T-helper 9 cell (primary cell): ENCODE measurements at regions not wholly inside any gene's neighbourhood (a gene's known extent, or its start where the extent isn't known, plus 50 kb on each side); places are given as distances from the start of the nearest gene placed in this dataset.

Experiments used
- DNase-seq: peaks from one replicate; pipeline ENCODE4 v3.0.0-alpha.2; 2020

DNA sequence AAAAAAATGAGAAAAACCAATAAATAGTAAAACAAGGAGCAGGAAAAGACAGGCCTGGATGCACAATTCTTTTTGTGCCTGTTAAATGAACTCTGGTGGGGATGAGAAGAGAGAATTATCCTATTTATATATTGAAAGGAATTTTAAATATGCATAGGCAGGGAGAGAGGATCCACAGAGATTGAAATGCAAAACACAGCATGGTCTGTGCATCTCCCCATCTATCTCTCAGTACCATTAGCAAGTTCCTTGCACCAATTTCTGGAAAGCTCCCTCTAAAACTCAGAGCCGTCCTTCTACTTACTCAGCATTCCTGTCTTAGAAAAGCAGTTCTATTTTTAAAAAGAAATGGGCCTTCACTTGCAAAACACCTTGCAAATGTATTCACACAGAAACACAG lies 502.3 kb upstream of the KLHL29 start:
- no peak for DNase-seq

DNA sequence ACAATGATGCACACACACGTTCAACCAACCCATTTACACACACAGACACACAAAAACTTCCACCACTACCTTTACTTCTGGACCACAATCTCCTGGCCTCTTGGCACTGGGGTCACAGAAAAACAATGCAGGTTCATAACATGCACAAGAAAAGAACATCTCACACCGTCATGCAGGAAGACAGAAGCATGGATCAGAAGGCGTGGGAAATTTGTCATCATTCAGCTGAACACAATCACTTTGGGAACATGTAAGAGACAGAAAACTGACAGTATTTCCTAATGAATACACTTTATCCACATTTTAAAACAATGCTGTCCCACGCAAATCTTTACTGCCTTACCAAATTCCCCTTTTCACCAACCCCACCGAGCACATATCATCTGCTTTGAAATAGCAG lies 501.9 kb upstream of the KLHL29 start:
- no peak for DNase-seq

DNA sequence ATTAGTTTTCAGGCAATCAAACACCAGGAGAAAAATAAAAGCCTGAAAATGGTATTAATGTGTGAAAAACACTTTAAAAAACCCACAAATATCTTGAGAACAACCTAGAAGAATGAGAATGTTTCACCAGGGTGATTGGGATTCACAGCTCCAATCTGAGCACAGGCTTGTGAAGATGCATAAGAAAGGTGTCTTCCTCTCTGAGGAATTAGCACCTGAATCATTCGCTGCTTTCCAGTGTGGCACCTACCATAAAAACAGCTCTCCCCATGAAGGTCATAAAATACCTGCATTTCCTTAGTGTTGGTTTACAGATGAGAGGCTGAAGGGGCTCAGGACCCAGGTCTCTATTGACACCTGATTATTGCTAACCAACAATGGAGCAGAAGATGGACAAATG lies 499.7 kb upstream of the KLHL29 start:
- DNase-seq = no peak

DNA sequence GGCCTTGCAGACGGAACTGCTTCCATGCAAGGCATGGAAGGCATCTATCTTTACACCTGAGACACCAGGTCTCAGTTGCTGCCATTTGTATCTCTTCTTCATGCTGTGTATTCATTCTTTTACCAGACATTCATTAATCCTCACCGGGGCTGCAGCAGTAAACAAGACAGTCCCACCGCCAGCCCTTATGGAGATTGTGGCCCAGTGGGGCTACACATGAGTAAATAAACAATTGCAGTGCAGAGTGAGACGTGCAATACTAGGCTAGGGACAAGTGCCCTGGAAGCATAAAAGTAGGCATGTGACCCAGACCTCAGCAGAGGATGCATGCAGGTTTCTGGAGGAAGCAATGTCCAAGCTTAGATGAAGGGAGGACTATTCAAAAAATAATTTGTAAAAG lies 497.6 kb upstream of the KLHL29 start:
- no peak for DNase-seq

DNA sequence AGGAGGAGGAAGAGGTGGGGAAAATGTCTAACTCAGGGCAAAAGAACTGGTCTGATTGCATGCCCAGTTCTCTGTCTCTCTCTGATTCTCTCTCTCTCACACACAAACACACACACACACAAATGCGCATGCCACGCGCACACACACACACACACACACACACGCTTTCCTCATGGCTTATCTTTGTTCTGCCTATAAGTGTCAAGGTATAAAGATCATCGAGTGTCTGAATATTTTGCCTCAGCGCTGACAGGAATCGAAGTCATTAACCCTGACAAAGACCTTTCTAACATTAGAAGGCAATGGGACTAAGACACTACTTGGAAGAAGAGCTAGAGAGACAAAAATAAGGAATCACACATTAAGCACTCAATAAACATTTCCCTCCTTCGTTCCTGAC lies 497.1 kb upstream of the KLHL29 start:
- no peak for DNase-seq

DNA sequence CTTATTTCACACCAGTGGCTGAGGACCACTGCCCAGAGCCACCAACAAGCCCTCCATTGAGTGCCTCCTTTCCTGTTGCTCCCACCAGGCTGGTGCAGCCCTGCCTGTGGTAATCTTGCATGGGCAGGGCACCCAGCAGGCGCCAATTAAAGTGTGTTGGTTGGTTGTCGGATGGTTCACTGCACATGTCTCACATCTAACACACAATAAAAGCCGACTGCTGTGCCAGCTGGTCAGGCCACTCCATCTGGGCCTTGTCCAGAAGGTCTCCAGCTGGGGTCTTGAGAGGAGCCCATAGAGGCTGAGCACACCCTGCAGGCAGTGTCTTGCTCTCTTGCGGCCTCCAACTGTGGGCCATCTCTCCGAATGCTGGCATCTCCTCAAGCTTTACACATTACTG lies 494.8 kb upstream of the KLHL29 start:
- no peak for DNase-seq

DNA sequence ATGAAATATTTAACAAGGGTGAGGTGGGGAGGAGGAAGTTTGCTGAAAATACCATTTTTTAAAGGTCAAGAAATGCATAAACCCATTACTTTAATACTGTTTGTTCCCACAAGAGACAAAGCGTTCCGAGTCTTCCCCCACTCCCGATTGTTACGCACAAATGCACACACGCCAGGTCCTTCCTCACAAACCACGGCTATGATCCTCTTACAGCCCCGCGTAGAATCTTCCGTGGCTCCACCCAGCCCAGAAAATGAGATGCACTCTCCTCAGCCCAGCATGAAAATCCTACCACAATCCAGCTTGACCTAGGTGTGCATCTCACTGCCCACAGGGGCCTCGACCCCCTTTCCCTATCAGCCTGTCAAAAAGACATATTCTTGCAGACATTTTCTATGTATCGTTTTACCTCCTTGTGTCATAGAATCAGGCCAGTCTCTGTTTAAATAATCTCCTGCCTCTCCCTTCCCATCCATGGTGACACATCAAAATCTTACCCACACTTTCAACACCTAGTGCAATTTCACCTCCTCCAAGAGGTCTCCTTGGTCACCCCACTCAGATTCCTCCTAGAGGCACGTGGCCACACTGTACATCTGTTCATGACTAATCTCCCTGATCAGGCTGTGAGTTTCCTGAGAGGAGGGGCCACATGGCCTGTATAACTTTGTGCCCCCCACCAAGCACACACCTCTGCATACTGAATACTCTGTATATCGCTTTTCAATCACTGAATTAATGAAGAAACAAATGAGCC lies 491.0 kb upstream of the KLHL29 start:
- no peak for DNase-seq

DNA sequence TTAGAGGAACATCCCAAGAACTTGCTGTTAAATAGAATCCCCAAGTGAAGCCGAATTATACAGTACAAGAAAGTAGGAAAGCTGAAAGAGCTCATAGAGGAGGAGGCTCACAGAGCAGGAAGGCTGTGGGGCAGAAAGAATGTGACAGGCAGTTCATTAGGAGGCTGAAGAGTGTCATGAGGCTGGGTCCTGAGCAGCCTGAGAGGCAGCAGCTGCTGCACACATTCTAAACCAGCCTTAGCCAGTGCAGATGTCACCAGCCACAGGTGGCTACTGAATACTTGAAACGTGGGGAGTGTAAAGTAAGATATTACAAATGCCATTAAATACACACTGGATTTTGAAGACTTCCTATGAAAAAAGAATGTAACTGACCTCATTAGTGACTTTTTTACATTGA lies 490.2 kb upstream of the KLHL29 start:
- no peak for DNase-seq

DNA sequence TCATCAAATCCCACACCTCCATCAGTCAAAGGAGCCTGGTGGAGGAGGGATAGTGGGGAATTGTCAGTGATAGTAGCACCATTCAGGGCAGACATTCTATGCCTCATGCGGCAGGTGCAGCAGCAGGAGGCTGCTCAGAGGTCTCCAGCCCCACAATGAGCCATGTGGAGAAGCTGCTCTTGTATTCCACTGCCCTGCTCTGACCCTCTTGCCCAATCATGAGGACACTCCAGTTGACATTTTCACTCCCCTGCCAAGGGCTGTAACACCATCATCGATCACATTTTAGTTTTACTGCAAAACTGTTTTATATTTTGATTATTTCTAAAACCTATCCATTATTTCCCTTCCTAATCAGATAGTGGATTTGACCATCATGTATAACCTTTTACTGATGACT lies 487.6 kb upstream of the KLHL29 start:
- no peak for DNase-seq

DNA sequence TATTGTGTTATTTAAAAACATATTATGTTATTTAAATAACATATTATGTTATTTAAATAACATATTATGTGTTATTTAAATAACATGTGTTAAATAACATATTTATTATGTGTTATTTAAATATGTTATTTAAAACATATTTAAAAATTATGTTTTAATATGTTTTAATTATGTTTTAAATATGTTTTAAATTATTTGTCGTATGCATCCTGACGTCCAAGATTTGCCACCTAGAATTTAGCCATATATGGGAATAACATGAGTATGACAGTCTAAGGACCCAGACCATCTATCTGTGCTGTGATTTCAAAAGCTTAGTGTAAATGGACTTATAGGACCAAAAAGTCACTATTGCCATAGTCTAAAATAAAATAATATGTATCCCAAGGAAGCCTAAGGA lies 484.3 kb upstream of the KLHL29 start:
- no peak for DNase-seq

DNA sequence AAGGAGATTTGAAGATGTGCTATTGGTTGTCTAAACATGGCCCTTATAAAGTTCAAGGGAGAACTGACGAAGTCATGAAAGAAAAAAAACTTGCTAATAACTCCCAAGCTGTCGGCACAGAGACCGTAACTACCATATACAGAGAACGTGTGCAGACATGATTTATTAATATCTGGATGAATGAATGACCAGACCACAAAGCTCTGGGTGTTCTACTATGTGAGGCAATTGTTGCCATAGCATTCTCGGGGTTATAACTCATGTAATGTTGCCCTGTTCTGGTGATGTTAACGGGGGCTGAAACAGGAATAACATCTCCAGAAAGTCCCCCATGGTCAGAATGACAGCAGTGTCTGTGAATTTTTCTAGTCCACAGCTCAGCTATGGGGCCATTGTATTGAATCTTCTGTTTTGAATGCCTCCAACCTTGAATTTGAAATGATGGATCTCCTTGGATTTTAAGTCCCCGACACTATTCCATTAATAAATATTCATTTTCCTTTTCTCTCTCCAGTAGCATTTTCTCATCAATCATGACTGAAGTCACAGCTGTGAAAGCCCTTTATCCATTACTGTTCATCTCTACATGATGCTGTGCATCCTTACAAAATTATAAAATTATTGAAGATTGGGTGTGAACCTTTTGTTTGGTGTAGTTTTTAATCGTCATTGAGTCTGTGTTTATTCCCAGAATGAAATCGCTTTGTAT lies 483.4 kb upstream of the KLHL29 start:
- DNase-seq = no peak

DNA sequence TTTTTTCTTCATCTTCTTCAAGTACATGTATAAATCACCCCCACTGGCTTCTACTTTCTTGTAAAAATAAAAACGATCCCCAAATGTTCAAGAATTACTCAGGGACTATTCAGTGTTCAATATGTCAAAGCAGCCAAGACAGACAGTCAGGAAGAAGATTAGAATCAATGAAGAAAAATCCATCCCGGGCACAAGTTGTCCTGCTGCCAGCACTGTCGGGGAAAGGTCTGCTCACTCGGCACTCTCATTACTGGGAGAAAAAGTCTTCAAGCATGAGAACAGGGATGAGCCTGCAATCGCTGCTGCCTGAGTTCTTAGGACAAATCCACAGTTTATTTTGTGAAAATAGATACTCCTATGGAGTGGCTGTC lies 482.8 kb upstream of the KLHL29 start:
- DNase-seq = no peak

DNA sequence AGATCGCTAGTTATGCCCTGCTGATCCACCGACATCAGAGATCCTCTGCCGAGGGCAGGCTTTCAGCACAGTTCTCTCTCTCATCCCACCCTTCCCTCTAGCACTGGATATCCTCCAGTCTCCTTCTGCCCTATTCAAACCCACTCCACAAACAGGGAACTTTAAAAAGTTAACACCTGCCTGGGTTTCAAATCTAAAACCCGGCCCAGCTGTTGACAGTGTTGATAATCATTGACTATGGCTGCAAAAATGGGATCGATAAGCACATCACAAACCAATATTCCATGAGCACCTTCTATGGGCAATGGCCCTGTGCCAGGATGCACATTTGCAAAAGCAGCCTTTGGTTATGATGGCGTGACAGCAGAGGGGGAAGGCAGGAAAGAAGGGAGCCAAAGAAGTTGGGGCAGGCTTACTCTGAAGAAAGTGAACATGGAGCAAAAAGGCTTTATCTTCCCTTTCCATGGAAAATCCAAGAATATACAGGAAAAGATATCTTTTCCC lies 482.3 kb upstream of the KLHL29 start:
- DNase-seq = no peak

DNA sequence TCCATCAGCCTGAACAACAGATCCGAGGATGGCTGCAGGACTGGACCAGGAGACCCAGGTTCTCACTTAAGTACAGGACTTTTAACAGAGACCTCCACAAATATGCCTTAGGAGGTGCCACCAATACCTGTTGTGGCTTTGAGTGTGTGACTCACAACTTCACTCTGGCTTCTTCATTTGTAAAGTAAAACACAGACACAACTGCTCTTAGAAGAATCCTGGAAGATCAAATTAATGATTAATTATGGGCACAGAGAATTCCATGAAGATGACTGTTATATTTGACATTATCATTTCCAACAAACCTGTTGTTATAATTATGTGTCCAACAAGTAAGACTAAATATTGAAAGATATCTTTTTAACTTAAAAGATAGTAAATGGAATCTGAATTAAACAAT lies 481.4 kb upstream of the KLHL29 start:
- no peak for DNase-seq

DNA sequence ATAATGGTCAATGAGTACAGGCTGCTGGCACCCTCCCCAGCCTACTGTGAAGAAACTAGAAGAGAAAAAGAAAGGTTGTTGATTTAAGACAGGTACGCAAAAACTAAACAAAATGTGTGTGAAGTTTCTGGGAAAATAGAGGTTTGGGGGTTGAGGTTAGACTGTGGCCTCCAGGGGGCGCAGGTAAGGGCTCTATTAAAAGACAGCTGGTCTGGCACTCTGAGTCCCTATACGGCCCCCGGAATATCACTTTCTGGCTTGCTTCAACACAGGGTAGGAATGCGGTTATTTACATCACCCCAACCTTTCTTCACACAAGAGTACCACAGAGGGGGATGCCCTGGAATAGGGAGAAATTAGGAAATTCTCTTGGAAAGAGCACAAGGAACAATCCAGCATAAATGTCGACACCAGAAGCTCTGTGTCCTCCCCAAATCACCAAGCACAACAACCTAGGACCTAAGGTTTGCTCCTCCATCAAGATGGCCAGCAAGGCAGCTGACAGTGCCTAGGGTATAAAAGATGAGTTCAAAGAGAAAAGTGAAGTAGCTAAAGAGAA lies 480.8 kb upstream of the KLHL29 start:
- no peak for DNase-seq

DNA sequence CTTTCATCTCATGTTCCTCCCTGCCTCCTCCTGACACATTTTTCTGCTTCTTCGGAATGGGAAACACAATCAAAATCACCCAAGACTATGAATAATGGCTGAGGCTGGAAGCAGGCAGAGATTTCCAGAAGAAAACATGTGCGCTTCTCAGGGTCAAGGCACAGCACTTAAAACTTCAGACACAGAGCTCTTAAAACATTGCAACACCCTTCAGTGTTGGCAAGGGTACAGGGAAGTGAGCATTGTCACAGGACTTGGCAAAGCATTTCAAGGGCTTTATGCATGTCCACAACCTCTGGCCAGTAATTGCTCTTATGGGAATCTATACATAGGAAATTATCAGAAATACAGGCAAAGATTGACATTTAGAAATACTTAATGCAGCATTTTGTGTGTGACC lies 477.6 kb upstream of the KLHL29 start:
- DNase-seq = no peak

DNA sequence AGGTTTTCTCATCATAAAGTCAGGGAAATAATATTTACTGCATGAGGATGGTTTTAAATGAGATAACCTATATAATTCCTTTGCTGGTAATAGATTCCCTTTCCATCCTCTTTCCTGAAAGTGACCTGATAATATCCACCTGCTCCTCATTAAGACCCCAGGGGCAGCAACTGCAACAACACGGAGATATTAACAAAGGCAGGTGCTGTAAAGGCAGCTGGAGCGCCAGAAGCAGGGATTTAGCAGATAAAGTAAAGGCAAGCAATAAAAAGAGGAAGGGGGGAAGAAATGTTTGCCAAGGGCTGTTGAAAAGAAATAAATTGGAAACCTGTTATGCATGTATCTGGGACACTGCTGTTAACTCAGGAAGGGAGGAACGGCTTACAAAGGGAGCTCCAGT lies 472.6 kb upstream of the KLHL29 start:
- DNase-seq = no peak

DNA sequence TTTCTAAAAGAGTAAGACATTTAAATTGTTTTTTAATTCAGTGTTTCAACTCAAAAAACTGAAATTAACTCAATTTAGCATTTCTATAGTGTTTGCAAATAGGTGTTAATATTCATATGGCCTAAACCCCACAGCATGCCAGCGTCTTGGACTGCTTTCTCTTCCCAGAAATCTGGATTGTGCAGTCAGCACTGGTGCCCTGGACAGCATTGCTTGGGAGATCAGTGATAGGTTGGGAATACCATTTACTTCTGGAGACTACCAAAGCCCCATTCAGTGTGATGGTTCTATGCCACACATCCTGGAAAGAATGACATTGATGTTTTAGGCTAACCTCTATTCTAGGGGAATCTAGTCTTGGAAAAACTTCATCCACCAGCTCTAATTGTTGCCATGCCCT lies 455.0 kb upstream of the KLHL29 start:
- DNase-seq = no peak

DNA sequence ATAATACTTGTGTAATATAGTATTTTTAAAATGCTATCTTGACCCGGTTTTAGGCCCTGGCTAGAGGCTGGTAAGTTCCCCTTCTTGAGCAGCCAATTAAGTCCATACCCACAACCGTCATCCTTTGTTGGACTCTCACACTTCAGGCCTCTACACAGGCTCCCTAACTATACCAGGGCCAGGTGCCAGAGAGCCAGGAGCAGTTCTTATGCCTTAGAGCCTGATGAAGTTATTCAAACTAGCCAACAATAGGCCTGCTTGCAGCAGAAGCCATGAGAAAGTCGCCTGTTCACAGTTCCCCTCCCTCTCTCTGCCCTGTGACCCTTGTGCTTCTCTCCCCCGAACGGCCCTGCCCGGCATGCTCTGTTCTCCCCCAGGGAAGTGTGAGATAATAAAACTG lies 454.2 kb upstream of the KLHL29 start:
- no peak for DNase-seq

DNA sequence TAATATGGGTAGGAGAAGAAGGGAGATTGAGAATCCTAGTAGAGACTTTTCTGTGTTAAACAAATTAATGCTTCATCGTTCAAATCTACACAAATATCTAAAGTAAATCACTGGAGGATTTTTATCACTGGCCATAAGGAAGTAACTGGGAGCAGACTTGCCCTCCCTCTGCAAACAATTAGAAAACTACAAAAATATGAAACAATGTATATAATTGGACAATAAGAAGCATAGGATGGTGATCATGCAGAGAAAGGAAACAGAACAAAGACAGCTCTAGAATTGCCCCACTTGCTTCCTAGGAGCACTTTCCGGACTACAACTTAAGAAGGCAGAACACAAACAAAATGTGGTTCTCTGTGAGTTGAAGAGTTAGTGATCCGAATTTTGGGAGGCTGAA lies 452.7 kb upstream of the KLHL29 start:
- DNase-seq = no peak

DNA sequence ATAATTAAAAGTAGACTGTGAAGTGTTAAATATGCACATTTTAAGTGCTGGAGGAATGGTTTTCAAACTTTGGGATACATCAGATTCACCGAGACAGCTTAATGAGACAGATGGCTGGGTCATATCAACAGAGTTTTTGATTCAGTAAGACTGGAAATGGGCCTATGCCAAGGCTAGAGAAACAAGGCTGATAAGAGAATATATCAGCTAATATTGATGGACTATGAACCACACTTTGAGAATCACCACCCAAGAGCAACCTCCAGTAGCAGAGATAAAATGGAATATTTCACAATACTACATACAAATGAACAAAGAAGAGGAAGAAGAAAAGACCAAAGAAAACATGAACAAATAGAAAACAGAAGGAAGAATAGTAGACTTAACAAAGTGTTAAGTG lies 450.2 kb upstream of the KLHL29 start:
- DNase-seq = no peak

DNA sequence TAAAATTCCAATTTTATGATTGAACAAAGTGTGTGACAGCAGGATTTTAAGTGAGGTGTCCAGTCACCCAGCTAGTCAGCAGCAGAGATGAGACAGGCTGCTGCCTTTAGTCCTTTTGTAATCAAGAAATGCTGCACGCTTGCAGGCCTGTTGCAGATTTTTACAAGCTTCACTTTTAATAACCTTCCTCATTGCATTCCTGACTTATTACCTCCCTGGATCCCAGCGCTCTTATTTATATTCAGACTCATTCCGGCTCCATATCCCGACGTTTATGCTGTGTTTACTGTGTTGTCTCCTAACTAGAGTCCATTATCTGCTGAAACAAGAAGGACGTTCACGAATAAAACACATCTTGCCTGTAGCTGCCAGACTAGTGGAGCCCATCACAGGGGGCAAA lies 442.5 kb upstream of the KLHL29 start:
- DNase-seq = no peak

DNA sequence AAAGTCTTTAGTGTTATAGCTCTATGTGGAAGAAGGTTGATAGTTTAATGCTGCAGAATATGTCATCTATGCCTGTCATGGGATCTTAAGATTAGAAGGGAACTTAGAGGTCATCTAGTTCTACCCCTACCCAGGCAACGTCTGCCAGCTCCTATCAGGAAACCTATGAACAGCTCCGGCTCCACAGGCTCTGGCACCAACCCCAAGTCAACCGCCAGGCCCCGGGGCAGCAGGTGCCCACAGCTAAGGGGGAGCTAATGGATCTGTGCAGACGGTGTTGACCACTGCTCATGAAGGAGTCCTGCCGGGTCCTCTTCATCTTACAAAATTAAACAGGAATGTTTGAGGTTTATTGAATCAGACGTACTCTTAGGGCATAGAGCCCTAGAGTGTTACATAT lies 440.8 kb upstream of the KLHL29 start:
- DNase-seq = no peak

DNA sequence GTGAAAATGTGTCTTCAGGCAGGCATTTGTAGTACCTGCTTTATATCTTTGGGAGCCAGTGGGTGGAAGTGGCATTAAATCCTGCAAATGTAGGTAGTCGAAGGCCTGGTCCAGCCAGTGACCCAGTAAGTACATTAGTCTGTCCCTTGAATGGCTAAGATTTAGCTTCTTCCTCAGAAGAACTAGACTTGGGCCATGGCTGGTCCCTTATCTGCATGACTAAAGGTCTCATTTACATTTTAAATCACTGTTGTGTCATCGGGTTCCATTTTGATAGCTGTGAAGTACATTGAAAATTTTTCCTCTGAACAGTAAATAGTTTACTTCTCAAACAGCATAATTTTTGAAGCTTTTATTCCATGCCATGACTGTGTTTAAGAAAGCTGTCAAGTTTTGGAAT lies 438.4 kb upstream of the KLHL29 start:
- DNase-seq = no peak
